K562 (cell line): ENCODE measurements at regions not wholly inside any gene's neighbourhood (a gene's known extent, or its start where the extent isn't known, plus 50 kb on each side); places are given as distances from the start of the nearest gene placed in this dataset.

Experiments
- ATAC-seq: fragments of 200-7000 bp; cut with Tn5 transposase; 3 replicates; pipeline ENCODE4 v1.9.1; 2020; ENCODE audit warnings: moderate library complexity
- BruUV-seq: library from RNA; stranded (reverse); fragments of 400-500 nt; replicated peaks from 2 replicates; lab custom pipeline; 2021; lab: Mats Ljungman, UMichigan
- CTCF ChIA-PET: fragments of 300-600 bp; formaldehyde crosslinking; extraction: SDS; loops from one replicate; lab custom pipeline; 2021; ENCODE audit warnings: low intra/inter-chr PET ratio; lab: Yijun Ruan, JAX
- POLR2A ChIA-PET: fragments of 300-600, 350-650 bp; sonication (Branson Sonifier 250); formaldehyde crosslinking; extraction: SDS; loops from one replicate; lab custom pipeline; 2021; ENCODE audit warnings: antibody characterized with exemption, inconsistent platforms; lab: Yijun Ruan, JAX
- DNase-seq, 4 experiments: peaks; one replicate each; pipeline versions ENCODE4 v3.0.0 to v3.0.0-alpha.2; 2011 to 2018; ENCODE audit warnings: low spot score in 3 of 4, mixed read lengths in 3 of 4; ENCODE audit errors: extremely low read depth in 1 of 4
- FAIRE-seq: peaks from 2 replicates; lab custom pipeline; 2011; peaks lifted over from hg19 to GRCh38; lab: Jason Lieb, UNC
- H2AFZ ChIP-seq: 2 replicates; pipeline ENCODE4 v1.6.0; 2011; ENCODE audit warnings: low read depth, low read length, control low read depth, inconsistent platforms
- H3K27ac ChIP-seq: fragments of 200-600 bp; 3 replicates; pipeline ENCODE4 v1.8.0; 2011; ENCODE audit warnings: low read depth, mild to moderate bottlenecking, control low read depth, inconsistent platforms, low read length, moderate library complexity, mixed read lengths; ENCODE audit errors: extremely low read depth
- H3K27me3 ChIP-seq, 2 experiments: fragments of 300-600 bp in 1 of 2; 2 replicates in 1 of 2; 3 replicates in 1 of 2; pipeline versions ENCODE4 v1.6.0 to v1.8.0; 2011; ENCODE audit warnings: inconsistent platforms in 2 of 2, low read length in 2 of 2, mild to moderate bottlenecking in 1 of 2, mixed read lengths in 1 of 2, moderate library complexity in 1 of 2; ENCODE audit not compliant: control insufficient read depth in 2 of 2, insufficient read depth in 2 of 2
- H3K36me3 ChIP-seq: fragments of 300-600 bp; 3 replicates; pipeline ENCODE4 v1.8.0; 2011; ENCODE audit warnings: mild to moderate bottlenecking, low read length, inconsistent platforms; ENCODE audit not compliant: control insufficient read depth, insufficient read depth
- H3K4me1 ChIP-seq, 2 experiments: fragments of 200-600 bp in 1 of 2; replicated peaks in 1 of 2; 2 replicates in 1 of 2; 3 replicates in 1 of 2; pipeline versions ENCODE4 v1.5.1 to v1.8.0; 2011; ENCODE audit warnings: inconsistent platforms in 2 of 2, low read length in 2 of 2, mild to moderate bottlenecking in 1 of 2, mixed read lengths in 1 of 2, moderate library complexity in 1 of 2; ENCODE audit not compliant: control insufficient read depth in 2 of 2, insufficient read depth in 2 of 2
- H3K4me2 ChIP-seq: 2 replicates; pipeline ENCODE4 v1.6.1; 2011; ENCODE audit warnings: low read length, control low read depth, inconsistent platforms, mixed read lengths; ENCODE audit not compliant: insufficient read depth
- H3K4me3 ChIP-seq: fragments of 200-600 bp; sonication (generic), shearing (Covaris generic); 2 replicates; pipeline ENCODE4 v1.5.1; 2016; ENCODE audit warnings: control low read depth, inconsistent platforms
- H3K79me2 ChIP-seq: fragments of 200-600 bp; 3 replicates; pipeline ENCODE4 v1.8.0; 2011; ENCODE audit warnings: low read length, inconsistent platforms; ENCODE audit not compliant: control insufficient read depth, insufficient read depth
- H3K9ac ChIP-seq, 2 experiments: 2 replicates each; pipeline versions ENCODE4 v1.6.0 to v1.6.1; 2011; ENCODE audit warnings: low read depth in 2 of 2, low read length in 2 of 2, control low read depth in 1 of 2, inconsistent platforms in 1 of 2, mild to moderate bottlenecking in 1 of 2, mixed read lengths in 1 of 2; ENCODE audit not compliant: insufficient read depth in 1 of 2
- H3K9me1 ChIP-seq: one replicate; pipeline ENCODE4 v1.6.0; 2011; ENCODE audit warnings: inconsistent platforms, mild to moderate bottlenecking, low read length, moderate library complexity; ENCODE audit not compliant: control insufficient read depth, insufficient read depth
- H3K9me3 ChIP-seq: replicated peaks from 2 replicates; pipeline ENCODE4 v1.5.1; 2011; ENCODE audit warnings: low read depth, low read length, inconsistent platforms; ENCODE audit not compliant: control insufficient read depth, insufficient read depth
- H4K20me1 ChIP-seq: replicated peaks from 2 replicates; pipeline ENCODE4 v1.6.1; 2011; ENCODE audit warnings: low read length, inconsistent platforms, mixed read lengths; ENCODE audit not compliant: control insufficient read depth, insufficient read depth
- CAMTA2 ChIP-seq: fragments of 250-450 bp; sonication (Bioruptor Pico); conservative IDR thresholded peaks from 2 replicates; pipeline ENCODE4 v1.5.1; 2022
- EHMT2 ChIP-seq: fragments of 450-650 bp; IDR thresholded peaks from 2 replicates; pipeline ENCODE4 v1.6.1; 2018; ENCODE audit warnings: antibody characterized with exemption
- LCOR ChIP-seq: sonication (generic); formaldehyde crosslinking; IDR thresholded peaks from 2 replicates; pipeline ENCODE4 v1.8.0; 2022; ENCODE audit warnings: mild to moderate bottlenecking, missing genetic modification reagents
- NCOA6 ChIP-seq: fragments of 450-650 bp; IDR thresholded peaks from 2 replicates; pipeline ENCODE4 v1.6.1; 2017; ENCODE audit warnings: mild to moderate bottlenecking
- XRCC5 ChIP-seq: fragments of 200-400 bp; formaldehyde crosslinking; IDR thresholded peaks from 2 replicates; pipeline ENCODE4 v1.6.1; 2017; ENCODE audit warnings: low read depth, mild to moderate bottlenecking, low read length
- ZKSCAN3 ChIP-seq: fragments of 250-450 bp; sonication (Bioruptor Pico); IDR thresholded peaks from 2 replicates; pipeline ENCODE4 v1.4.0; 2020
- ZNF707 ChIP-seq: fragments of 250-450 bp; sonication (Bioruptor Pico); conservative IDR thresholded peaks from 2 replicates; pipeline ENCODE4 v1.8.0; 2022; ENCODE audit warnings: inconsistent platforms, mild to moderate bottlenecking, moderate library complexity
- WGBS: fragments of 100-300 bp; shearing (Covaris generic); methylation state at CpG from one replicate; pipeline ENCODE4 v1.1.6; 2016; ENCODE audit warnings: low coverage, mixed read lengths; ENCODE audit not compliant: insufficient coverage; ENCODE audit errors: missing lambda C conversion rate; 5-methylcytosine and 5-hydroxymethylcytosine counted together
- in situ Hi-C: fragments of 300-500 bp; cut with MboI; formaldehyde crosslinking; loops from 4 replicates; pipeline ENCODE4 v1.15.0; 2018; ENCODE audit warnings: inconsistent platforms, mixed read lengths
- intact Hi-C: fragments of 100-400 bp; cut with micrococcal nuclease; formaldehyde crosslinking; loops from 2 replicates; pipeline ENCODE4 v1.14.2; 2022
- TF ChIP-seq, protein P1 (sequence below): sonication (generic); formaldehyde crosslinking; IDR thresholded peaks from 2 replicates; pipeline ENCODE4 v1.4.0; 2020; ENCODE audit warnings: mild to moderate bottlenecking, missing genetic modification reagents
- TF ChIP-seq, protein P2 (sequence below): fragments of 450-650 bp; formaldehyde crosslinking; IDR thresholded peaks from 2 replicates; pipeline ENCODE4 v1.4.0; 2020; ENCODE audit warnings: mild to moderate bottlenecking, moderate library complexity
- TF ChIP-seq, protein P3 (sequence below): sonication (generic); formaldehyde crosslinking; IDR thresholded peaks from 2 replicates; pipeline ENCODE4 v1.8.0; 2023; ENCODE audit warnings: mild to moderate bottlenecking, missing genetic modification reagents
- TF ChIP-seq, protein P4 (sequence below): sonication (generic); formaldehyde crosslinking; IDR thresholded peaks from 2 replicates; pipeline ENCODE4 v1.8.0; 2022; ENCODE audit warnings: mild to moderate bottlenecking, missing genetic modification reagents, borderline replicate concordance

DNA sequence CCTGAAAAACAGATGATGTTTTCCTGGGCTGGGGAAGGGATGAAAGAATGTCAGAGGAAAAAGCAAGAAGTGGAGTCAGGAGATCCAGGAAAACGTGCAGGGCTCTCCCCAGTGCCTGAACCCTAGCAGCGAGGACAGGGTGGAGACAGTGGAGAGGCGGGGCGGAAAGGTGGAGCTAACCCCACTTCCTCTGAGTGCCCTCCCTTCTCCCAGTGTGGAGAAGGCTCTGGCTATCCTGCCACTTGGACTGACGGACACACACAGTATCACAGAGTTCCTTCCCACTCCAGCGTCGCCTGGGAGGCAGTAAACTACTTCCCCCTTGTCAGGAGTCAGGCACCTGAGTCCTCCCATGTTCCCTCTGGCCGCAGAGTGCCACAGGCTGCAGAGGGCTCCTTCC, 125.3 kb upstream of the CHRNA7 start (continued):
- TF ChIP-seq, protein P1, sequence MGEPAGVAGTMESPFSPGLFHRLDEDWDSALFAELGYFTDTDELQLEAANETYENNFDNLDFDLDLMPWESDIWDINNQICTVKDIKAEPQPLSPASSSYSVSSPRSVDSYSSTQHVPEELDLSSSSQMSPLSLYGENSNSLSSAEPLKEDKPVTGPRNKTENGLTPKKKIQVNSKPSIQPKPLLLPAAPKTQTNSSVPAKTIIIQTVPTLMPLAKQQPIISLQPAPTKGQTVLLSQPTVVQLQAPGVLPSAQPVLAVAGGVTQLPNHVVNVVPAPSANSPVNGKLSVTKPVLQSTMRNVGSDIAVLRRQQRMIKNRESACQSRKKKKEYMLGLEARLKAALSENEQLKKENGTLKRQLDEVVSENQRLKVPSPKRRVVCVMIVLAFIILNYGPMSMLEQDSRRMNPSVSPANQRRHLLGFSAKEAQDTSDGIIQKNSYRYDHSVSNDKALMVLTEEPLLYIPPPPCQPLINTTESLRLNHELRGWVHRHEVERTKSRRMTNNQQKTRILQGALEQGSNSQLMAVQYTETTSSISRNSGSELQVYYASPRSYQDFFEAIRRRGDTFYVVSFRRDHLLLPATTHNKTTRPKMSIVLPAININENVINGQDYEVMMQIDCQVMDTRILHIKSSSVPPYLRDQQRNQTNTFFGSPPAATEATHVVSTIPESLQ (CRISPR knock-in tag) = no peak

DNA sequence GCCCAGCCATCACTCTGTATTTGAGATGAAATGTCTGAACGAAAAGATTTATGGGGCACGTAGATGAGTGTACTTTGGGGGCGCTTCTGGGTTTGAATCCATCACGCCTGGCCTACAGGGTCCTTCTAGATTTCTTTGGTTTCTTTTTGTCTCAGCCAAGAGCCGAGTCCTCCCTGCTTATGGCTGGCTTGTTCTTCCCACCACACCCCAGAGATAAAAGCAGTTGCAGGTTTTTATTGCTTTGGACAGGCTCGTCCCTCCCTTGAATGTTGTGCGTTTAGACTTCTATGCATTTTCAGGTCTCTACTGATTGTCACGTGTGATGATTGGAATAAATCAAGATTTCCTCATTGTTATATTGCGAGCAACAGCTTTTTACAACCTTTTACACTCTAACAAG, 104.8 kb upstream of the CHRNA7 start:
- in situ Hi-C loops = no loop called here
- CTCF ChIA-PET = no interaction called here
- POLR2A ChIA-PET = no interaction called here
- TF ChIP-seq, protein P2, sequence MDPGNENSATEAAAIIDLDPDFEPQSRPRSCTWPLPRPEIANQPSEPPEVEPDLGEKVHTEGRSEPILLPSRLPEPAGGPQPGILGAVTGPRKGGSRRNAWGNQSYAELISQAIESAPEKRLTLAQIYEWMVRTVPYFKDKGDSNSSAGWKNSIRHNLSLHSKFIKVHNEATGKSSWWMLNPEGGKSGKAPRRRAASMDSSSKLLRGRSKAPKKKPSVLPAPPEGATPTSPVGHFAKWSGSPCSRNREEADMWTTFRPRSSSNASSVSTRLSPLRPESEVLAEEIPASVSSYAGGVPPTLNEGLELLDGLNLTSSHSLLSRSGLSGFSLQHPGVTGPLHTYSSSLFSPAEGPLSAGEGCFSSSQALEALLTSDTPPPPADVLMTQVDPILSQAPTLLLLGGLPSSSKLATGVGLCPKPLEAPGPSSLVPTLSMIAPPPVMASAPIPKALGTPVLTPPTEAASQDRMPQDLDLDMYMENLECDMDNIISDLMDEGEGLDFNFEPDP = no peak
- TF ChIP-seq, protein P3, sequence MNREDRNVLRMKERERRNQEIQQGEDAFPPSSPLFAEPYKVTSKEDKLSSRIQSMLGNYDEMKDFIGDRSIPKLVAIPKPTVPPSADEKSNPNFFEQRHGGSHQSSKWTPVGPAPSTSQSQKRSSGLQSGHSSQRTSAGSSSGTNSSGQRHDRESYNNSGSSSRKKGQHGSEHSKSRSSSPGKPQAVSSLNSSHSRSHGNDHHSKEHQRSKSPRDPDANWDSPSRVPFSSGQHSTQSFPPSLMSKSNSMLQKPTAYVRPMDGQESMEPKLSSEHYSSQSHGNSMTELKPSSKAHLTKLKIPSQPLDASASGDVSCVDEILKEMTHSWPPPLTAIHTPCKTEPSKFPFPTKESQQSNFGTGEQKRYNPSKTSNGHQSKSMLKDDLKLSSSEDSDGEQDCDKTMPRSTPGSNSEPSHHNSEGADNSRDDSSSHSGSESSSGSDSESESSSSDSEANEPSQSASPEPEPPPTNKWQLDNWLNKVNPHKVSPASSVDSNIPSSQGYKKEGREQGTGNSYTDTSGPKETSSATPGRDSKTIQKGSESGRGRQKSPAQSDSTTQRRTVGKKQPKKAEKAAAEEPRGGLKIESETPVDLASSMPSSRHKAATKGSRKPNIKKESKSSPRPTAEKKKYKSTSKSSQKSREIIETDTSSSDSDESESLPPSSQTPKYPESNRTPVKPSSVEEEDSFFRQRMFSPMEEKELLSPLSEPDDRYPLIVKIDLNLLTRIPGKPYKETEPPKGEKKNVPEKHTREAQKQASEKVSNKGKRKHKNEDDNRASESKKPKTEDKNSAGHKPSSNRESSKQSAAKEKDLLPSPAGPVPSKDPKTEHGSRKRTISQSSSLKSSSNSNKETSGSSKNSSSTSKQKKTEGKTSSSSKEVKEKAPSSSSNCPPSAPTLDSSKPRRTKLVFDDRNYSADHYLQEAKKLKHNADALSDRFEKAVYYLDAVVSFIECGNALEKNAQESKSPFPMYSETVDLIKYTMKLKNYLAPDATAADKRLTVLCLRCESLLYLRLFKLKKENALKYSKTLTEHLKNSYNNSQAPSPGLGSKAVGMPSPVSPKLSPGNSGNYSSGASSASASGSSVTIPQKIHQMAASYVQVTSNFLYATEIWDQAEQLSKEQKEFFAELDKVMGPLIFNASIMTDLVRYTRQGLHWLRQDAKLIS (CRISPR knock-in tag) = no peak
- TF ChIP-seq ZKSCAN3 (CRISPR knock-in tag) (no peak), EHMT2 (no peak), CAMTA2 (CRISPR knock-in tag) (no peak), XRCC5 (no peak), ZNF707 (CRISPR knock-in tag) (no peak), NCOA6 (no peak), LCOR (CRISPR knock-in tag) (no peak)
- TF ChIP-seq, protein P4, sequence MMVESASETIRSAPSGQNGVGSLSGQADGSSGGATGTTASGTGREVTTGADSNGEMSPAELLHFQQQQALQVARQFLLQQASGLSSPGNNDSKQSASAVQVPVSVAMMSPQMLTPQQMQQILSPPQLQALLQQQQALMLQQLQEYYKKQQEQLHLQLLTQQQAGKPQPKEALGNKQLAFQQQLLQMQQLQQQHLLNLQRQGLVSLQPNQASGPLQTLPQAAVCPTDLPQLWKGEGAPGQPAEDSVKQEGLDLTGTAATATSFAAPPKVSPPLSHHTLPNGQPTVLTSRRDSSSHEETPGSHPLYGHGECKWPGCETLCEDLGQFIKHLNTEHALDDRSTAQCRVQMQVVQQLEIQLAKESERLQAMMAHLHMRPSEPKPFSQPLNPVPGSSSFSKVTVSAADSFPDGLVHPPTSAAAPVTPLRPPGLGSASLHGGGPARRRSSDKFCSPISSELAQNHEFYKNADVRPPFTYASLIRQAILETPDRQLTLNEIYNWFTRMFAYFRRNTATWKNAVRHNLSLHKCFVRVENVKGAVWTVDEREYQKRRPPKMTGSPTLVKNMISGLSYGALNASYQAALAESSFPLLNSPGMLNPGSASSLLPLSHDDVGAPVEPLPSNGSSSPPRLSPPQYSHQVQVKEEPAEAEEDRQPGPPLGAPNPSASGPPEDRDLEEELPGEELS (CRISPR knock-in tag) = no peak

More for the DNA sequence above, 104.8 kb upstream of the CHRNA7 start:
- H3K79me2 ChIP-seq = no peaks in the 10 kb centered on the region
- H3K4me1 ChIP-seq = no peaks in the 10 kb centered on the region
- intact Hi-C loops = no loop called here
- ATAC-seq = no peak
- under 1% methylated on average over 9 of the region's 9 CpGs for WGBS
- FAIRE-seq = no peak
- no TSS peak for BruUV-seq
- no peaks in the 10 kb centered on the region for H4K20me1 ChIP-seq
- no peak overlapping the region for H3K9ac ChIP-seq
- H3K9me3 ChIP-seq = no peaks in the 10 kb centered on the region
- H3K4me3 ChIP-seq = no peak overlapping the region
- H3K27ac ChIP-seq = no peak overlapping the region
- no peak overlapping the region for H3K4me2 ChIP-seq
- H3K9me1 ChIP-seq = no peaks in the 10 kb centered on the region
- no peaks in the 10 kb centered on the region for H3K36me3 ChIP-seq
- DNase-seq = no peak
- H3K27me3 ChIP-seq = no peaks in the 10 kb centered on the region
- no peak overlapping the region for H2AFZ ChIP-seq
